Activated T-helper 1 cell treated with anti-CD3 and anti-CD28 coated beads, Interleukin-12 subunit alpha, Interleukin-12 subunit beta, Interleukin-2, Interleukin-4 antibody, amounts not matched to agents 30 ng/mL and 10 ng/mL and 1 ng/mL, durations not matched to agents 14 hours and 24 hours and 36 hours (primary cell): ENCODE measurements at regions not wholly inside any gene's neighbourhood (a gene's known extent, or its start where the extent isn't known, plus 50 kb on each side); places are given as distances from the start of the nearest gene placed in this dataset.
"Not testable (repeated sequence)": the region's sequence is repeated elsewhere in the genome, so short reads cannot be mapped to it uniquely, and the experiment has no call there.

Experiments used
- DNase-seq: peaks from one replicate; pipeline ENCODE4 v3.0.0; 2021; ENCODE audit warnings: low spot score
- H3K27ac Mint-ChIP-seq: one replicate; pipeline ENCODE4 v1.8.0; 2021; ENCODE audit warnings: mild to moderate bottlenecking, mixed read lengths
- H3K27me3 Mint-ChIP-seq: one replicate; pipeline ENCODE4 v1.8.0; 2022; ENCODE audit warnings: mild to moderate bottlenecking, moderate library complexity, mixed read lengths; ENCODE audit not compliant: insufficient read depth
- H3K36me3 Mint-ChIP-seq: one replicate; pipeline ENCODE4 v1.8.0; 2021; ENCODE audit warnings: low read depth, mixed read lengths
- H3K4me1 Mint-ChIP-seq: one replicate; pipeline ENCODE4 v1.8.0; 2021; ENCODE audit warnings: low read depth, mixed read lengths
- H3K4me3 Mint-ChIP-seq: one replicate; pipeline ENCODE4 v1.8.0; 2021; ENCODE audit warnings: mild to moderate bottlenecking, moderate library complexity, mixed read lengths
- H3K9me3 Mint-ChIP-seq: one replicate; pipeline ENCODE4 v1.8.0; 2021; ENCODE audit warnings: mixed read lengths
- intact Hi-C: fragments of 100-400 bp; cut with micrococcal nuclease; formaldehyde crosslinking; loops from one replicate; pipeline ENCODE4 v1.15.1; 2024

- H3K36me3 Mint-ChIP-seq, intact Hi-C loops, H3K9me3 Mint-ChIP-seq, H3K4me1 Mint-ChIP-seq, H3K27ac Mint-ChIP-seq, H3K27me3 Mint-ChIP-seq, DNase-seq, H3K4me3 Mint-ChIP-seq: not testable (repeated sequence)
These were observed 202.8 kb upstream of the POTEB2 start for GRCh38 chr15:21068917-21069316.

GRCh38 chr15:21063512-21063911, 197.4 kb upstream of the POTEB2 start:
- H3K27ac Mint-ChIP-seq, intact Hi-C loops, H3K36me3 Mint-ChIP-seq, H3K27me3 Mint-ChIP-seq, H3K4me1 Mint-ChIP-seq, DNase-seq, H3K9me3 Mint-ChIP-seq, H3K4me3 Mint-ChIP-seq: not testable (repeated sequence)

GRCh38 chr15:21062619-21063163, 196.6 kb upstream of the POTEB2 start:
- H3K27me3 Mint-ChIP-seq, H3K9me3 Mint-ChIP-seq, H3K4me3 Mint-ChIP-seq, H3K27ac Mint-ChIP-seq, H3K36me3 Mint-ChIP-seq, intact Hi-C loops, DNase-seq, H3K4me1 Mint-ChIP-seq: not testable (repeated sequence)

- H3K27me3 Mint-ChIP-seq, H3K36me3 Mint-ChIP-seq, H3K9me3 Mint-ChIP-seq, intact Hi-C loops, H3K27ac Mint-ChIP-seq, H3K4me1 Mint-ChIP-seq, DNase-seq, H3K4me3 Mint-ChIP-seq: not testable (repeated sequence)
These were observed 185.8 kb upstream of the POTEB2 start for GRCh38 chr15:21051866-21052265.

- DNase-seq, H3K4me1 Mint-ChIP-seq, H3K27me3 Mint-ChIP-seq, H3K9me3 Mint-ChIP-seq, H3K27ac Mint-ChIP-seq, H3K36me3 Mint-ChIP-seq, H3K4me3 Mint-ChIP-seq, intact Hi-C loops: not testable (repeated sequence)
These were observed 165.6 kb upstream of the POTEB2 start for GRCh38 chr15:21031703-21032102.

GRCh38 chr15:21029001-21029400, 162.9 kb upstream of the POTEB2 start:
- intact Hi-C loops, DNase-seq, H3K36me3 Mint-ChIP-seq, H3K27ac Mint-ChIP-seq, H3K4me1 Mint-ChIP-seq, H3K27me3 Mint-ChIP-seq, H3K4me3 Mint-ChIP-seq, H3K9me3 Mint-ChIP-seq: not testable (repeated sequence)

- DNase-seq, H3K36me3 Mint-ChIP-seq, H3K4me1 Mint-ChIP-seq, H3K9me3 Mint-ChIP-seq, H3K4me3 Mint-ChIP-seq, H3K27ac Mint-ChIP-seq, H3K27me3 Mint-ChIP-seq, intact Hi-C loops: not testable (repeated sequence)
These were observed 161.8 kb upstream of the POTEB2 start for GRCh38 chr15:21027942-21028341.

GRCh38 chr15:21026848-21027247, 160.7 kb upstream of the POTEB2 start:
- H3K27ac Mint-ChIP-seq, intact Hi-C loops, H3K9me3 Mint-ChIP-seq, H3K36me3 Mint-ChIP-seq, H3K4me1 Mint-ChIP-seq, H3K4me3 Mint-ChIP-seq, DNase-seq, H3K27me3 Mint-ChIP-seq: not testable (repeated sequence)

GRCh38 chr15:21024235-21024987, 158.3 kb upstream of the POTEB2 start:
- H3K27ac Mint-ChIP-seq, intact Hi-C loops, H3K4me3 Mint-ChIP-seq, H3K9me3 Mint-ChIP-seq, H3K27me3 Mint-ChIP-seq, H3K4me1 Mint-ChIP-seq, H3K36me3 Mint-ChIP-seq, DNase-seq: not testable (repeated sequence)

GRCh38 chr15:21018176-21018575, 152.1 kb upstream of the POTEB2 start:
- H3K4me1 Mint-ChIP-seq, intact Hi-C loops, H3K27ac Mint-ChIP-seq, DNase-seq, H3K36me3 Mint-ChIP-seq, H3K4me3 Mint-ChIP-seq, H3K9me3 Mint-ChIP-seq, H3K27me3 Mint-ChIP-seq: not testable (repeated sequence)

GRCh38 chr15:21017326-21017725, 151.2 kb upstream of the POTEB2 start:
- H3K36me3 Mint-ChIP-seq, H3K27me3 Mint-ChIP-seq, intact Hi-C loops, H3K4me1 Mint-ChIP-seq, DNase-seq, H3K27ac Mint-ChIP-seq, H3K4me3 Mint-ChIP-seq, H3K9me3 Mint-ChIP-seq: not testable (repeated sequence)

- H3K4me3 Mint-ChIP-seq, intact Hi-C loops, H3K27me3 Mint-ChIP-seq, H3K27ac Mint-ChIP-seq, H3K9me3 Mint-ChIP-seq, H3K36me3 Mint-ChIP-seq, DNase-seq, H3K4me1 Mint-ChIP-seq: not testable (repeated sequence)
These were observed 150.5 kb upstream of the POTEB2 start for GRCh38 chr15:21016589-21016988.

GRCh38 chr15:21015171-21015570, 149.1 kb upstream of the POTEB2 start:
- H3K36me3 Mint-ChIP-seq, H3K4me1 Mint-ChIP-seq, intact Hi-C loops, H3K27me3 Mint-ChIP-seq, H3K27ac Mint-ChIP-seq, DNase-seq, H3K4me3 Mint-ChIP-seq, H3K9me3 Mint-ChIP-seq: not testable (repeated sequence)

GRCh38 chr15:21013308-21013707, 147.2 kb upstream of the POTEB2 start:
- H3K4me3 Mint-ChIP-seq, DNase-seq, H3K4me1 Mint-ChIP-seq, H3K27me3 Mint-ChIP-seq, H3K27ac Mint-ChIP-seq, H3K36me3 Mint-ChIP-seq, H3K9me3 Mint-ChIP-seq, intact Hi-C loops: not testable (repeated sequence)
